ENCODE measurements at regions not wholly inside any gene's neighbourhood (a gene's known extent, or its start where the extent isn't known, plus 50 kb on each side); places are given as distances from the start of the nearest gene placed in this dataset.

DNA sequence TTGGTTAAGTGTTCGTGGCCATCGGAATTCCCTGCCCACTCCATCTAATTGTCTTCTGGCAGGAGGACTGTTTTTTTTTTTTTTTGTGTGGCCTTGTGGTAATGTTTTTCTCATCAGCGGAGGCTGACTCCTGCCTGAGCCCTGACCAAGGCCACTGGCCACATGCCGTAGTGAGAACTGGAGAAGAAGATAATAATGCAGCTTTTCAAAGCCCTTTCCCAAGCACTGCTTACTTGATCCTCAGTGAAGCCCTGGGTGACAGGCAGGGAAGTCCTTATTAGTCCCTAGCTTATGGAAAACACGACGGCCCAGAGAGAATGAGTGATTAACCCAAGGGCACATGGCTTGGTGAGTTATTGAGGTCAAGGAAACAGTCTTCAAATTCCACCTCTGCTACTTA is 71.2 kb downstream of the ADM start:
- DNase-seq (ENCODE audit: low spot score), result no peak
- Mint-ChIP-seq H3K27me3 (ENCODE audit: low read depth) (no peaks in the 10 kb centered on the region), H3K27ac (ENCODE audit: unreplicated experiment) (no peak overlapping the region), H3K36me3 (ENCODE audit: low read depth) (no peaks in the 10 kb centered on the region), H3K4me3 (ENCODE audit: unreplicated experiment) (no peak overlapping the region), H3K4me1 (ENCODE audit: low read depth) (peaks cover 35% of the 10 kb centered on the region), H3K9me3 (ENCODE audit: low read depth) (no peaks in the 10 kb centered on the region)
- TF ChIP-seq, protein P1, sequence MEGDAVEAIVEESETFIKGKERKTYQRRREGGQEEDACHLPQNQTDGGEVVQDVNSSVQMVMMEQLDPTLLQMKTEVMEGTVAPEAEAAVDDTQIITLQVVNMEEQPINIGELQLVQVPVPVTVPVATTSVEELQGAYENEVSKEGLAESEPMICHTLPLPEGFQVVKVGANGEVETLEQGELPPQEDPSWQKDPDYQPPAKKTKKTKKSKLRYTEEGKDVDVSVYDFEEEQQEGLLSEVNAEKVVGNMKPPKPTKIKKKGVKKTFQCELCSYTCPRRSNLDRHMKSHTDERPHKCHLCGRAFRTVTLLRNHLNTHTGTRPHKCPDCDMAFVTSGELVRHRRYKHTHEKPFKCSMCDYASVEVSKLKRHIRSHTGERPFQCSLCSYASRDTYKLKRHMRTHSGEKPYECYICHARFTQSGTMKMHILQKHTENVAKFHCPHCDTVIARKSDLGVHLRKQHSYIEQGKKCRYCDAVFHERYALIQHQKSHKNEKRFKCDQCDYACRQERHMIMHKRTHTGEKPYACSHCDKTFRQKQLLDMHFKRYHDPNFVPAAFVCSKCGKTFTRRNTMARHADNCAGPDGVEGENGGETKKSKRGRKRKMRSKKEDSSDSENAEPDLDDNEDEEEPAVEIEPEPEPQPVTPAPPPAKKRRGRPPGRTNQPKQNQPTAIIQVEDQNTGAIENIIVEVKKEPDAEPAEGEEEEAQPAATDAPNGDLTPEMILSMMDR (IDR thresholded peaks at IDR 0.05), result no peak

DNA sequence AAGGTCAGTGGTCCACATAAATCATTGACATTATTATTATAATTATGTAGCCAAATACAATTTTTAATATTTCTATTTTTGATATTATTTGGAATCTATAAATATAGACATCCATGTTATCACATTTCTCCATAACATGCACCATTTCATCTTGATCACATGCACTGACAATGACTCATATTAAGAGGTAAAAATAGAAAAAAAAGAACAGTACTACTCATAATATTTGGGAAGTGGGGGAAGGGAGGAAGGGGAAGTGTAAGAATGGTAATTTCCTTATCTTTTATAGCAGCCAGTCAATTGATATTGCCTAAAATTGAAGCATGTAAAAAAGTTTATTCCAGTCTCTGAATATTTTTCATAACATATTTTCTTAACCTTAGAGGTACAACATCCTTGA is 72.3 kb downstream of the ADM start:
- no peak for DNase-seq (ENCODE audit: low spot score)
- Mint-ChIP-seq H3K9me3 (ENCODE audit: low read depth) (no peaks in the 10 kb centered on the region), H3K36me3 (ENCODE audit: low read depth) (no peaks in the 10 kb centered on the region), H3K27ac (ENCODE audit: unreplicated experiment) (no peak overlapping the region), H3K27me3 (ENCODE audit: low read depth) (no peaks in the 10 kb centered on the region), H3K4me1 (ENCODE audit: low read depth) (peaks cover 39% of the 10 kb centered on the region), H3K4me3 (ENCODE audit: unreplicated experiment) (no peak overlapping the region)
- TF ChIP-seq, protein P1 (IDR thresholded peaks at IDR 0.05), result no peak

DNA sequence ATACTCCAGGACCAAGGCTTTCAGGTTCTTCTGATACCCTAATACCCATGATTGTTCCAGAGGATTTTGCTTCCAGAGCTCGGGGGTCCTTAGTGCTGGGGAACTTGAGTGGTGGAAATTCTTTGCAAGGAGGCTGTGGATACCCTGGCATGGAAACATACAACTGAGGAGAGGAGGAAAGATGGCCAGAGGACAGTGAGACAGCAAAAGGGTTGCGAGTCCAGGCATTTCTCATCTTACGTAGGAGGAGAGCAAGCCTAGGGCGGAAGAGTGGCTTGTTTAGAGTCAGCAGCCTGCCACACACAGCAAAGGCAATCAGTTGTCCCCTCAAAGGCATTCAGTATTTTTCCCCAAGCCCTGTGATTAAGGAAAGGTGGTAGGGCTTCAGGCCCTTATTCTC is 73.5 kb downstream of the ADM start:
- Mint-ChIP-seq H3K27me3 (ENCODE audit: low read depth) (no peaks in the 10 kb centered on the region), H3K4me1 (ENCODE audit: low read depth) (peaks cover 43% of the 10 kb centered on the region), H3K4me3 (ENCODE audit: unreplicated experiment) (no peak overlapping the region), H3K27ac (ENCODE audit: unreplicated experiment) (no peak overlapping the region), H3K36me3 (ENCODE audit: low read depth) (no peaks in the 10 kb centered on the region), H3K9me3 (ENCODE audit: low read depth) (no peaks in the 10 kb centered on the region)
- TF ChIP-seq, protein P1 (IDR thresholded peaks at IDR 0.05), result no peak
- no peak for DNase-seq (ENCODE audit: low spot score)

DNA sequence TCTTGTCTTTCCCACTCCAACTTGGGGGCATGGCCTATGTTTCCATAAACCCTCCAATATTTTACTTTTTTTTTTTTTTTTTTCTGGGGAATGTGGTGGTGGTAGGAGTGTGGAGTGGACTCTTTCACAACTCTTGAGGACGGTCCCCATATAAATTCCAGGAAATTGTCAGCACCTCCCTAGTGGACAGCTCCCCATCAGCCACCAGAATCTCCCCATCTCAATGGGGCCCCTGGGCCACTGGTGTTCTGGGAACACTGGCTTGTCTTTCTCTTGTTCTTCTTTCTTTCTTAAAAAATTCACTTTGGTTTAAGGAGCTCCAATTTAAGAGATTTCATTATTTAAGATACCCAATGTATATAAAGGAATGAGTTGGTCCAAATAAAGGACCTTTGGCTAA is 74.1 kb downstream of the ADM start:
- H3K4me1 Mint-ChIP-seq (ENCODE audit: low read depth), result peaks cover 43% of the 10 kb centered on the region

DNA sequence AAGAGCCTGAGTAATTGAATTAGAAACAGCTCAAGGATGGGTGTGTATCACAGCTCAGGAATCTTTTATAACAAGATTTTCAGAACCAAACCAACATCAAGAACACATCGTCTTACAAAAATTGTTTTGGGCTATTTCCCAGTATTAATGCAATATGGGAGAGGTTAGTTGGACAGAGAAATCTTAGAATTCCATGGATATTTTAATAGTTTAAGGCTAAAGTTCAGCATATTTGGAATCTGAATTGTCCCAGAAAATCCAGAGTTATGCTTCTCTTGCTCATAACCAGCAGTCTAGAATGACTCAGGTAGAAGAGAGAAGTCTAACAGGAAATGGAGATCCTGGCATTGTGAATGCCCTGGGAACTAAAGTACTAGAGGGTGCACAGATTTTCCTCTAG is 74.6 kb downstream of the ADM start:
- Mint-ChIP-seq H3K4me3 (ENCODE audit: unreplicated experiment) (no peak overlapping the region), H3K9me3 (ENCODE audit: low read depth) (no peaks in the 10 kb centered on the region), H3K4me1 (ENCODE audit: low read depth) (peaks cover 43% of the 10 kb centered on the region), H3K36me3 (ENCODE audit: low read depth) (no peaks in the 10 kb centered on the region), H3K27ac (ENCODE audit: unreplicated experiment) (peak overlapping the region; percentile 61), H3K27me3 (ENCODE audit: low read depth) (no peaks in the 10 kb centered on the region)
- TF ChIP-seq, protein P1 (IDR thresholded peaks at IDR 0.05), result no peak
- DNase-seq (ENCODE audit: low spot score), result no peak

More for the DNA sequence above, 74.1 kb downstream of the ADM start:
- H3K4me3 Mint-ChIP-seq (ENCODE audit: unreplicated experiment), result no peak overlapping the region
- H3K36me3 Mint-ChIP-seq (ENCODE audit: low read depth), result no peaks in the 10 kb centered on the region
- no peaks in the 10 kb centered on the region for H3K27me3 Mint-ChIP-seq (ENCODE audit: low read depth)
- peak overlapping the region; percentile 61 for H3K27ac Mint-ChIP-seq (ENCODE audit: unreplicated experiment)
- H3K9me3 Mint-ChIP-seq (ENCODE audit: low read depth), result no peaks in the 10 kb centered on the region
- DNase-seq (ENCODE audit: low spot score), result no peak
- TF ChIP-seq, protein P1 (IDR thresholded peaks at IDR 0.05), result no peak
